WTC11 (cell line): ENCODE measurements at regions not wholly inside any gene's neighbourhood (a gene's known extent, or its start where the extent isn't known, plus 50 kb on each side); places are given as distances from the start of the nearest gene placed in this dataset.
"Not testable (repeated sequence)": the region's sequence is repeated elsewhere in the genome, so short reads cannot be mapped to it uniquely, and the experiment has no call there.

ENCODE experiments used
- ATAC-seq: fragments of 200-7000 bp; cut with Tn5 transposase; 2 replicates; pipeline ENCODE4 v1.10.0; 2021; ENCODE audit warnings: mild to moderate bottlenecking, moderate library complexity
- CTCF ChIA-PET: fragments of 300-600 bp; sonication (Branson Sonifier 250); formaldehyde crosslinking; loops from one replicate; lab custom pipeline; 2021; ENCODE audit warnings: antibody characterized with exemption; lab: Charles Lee
- POLR2A ChIA-PET: fragments of 350-600 bp; sonication (Branson Sonifier 250); formaldehyde crosslinking; loops from one replicate; lab custom pipeline; 2021; ENCODE audit warnings: antibody characterized with exemption; lab: Charles Lee
- DNase-seq: peaks from one replicate; pipeline ENCODE4 v3.0.0; 2021; ENCODE audit warnings: low spot score
- H3K27ac Mint-ChIP-seq: 2 replicates; pipeline ENCODE4 v1.8.0; 2021; ENCODE audit warnings: mixed read lengths
- H3K27me3 Mint-ChIP-seq: 2 replicates; pipeline ENCODE4 v1.8.0; 2021; ENCODE audit warnings: low read depth, mild to moderate bottlenecking, moderate library complexity, mixed read lengths
- H3K36me3 Mint-ChIP-seq: 2 replicates; pipeline ENCODE4 v1.8.0; 2021; ENCODE audit warnings: mixed read lengths
- H3K4me1 Mint-ChIP-seq: 2 replicates; pipeline ENCODE4 v1.8.0; 2022; ENCODE audit warnings: mixed read lengths
- H3K4me3 Mint-ChIP-seq: 2 replicates; pipeline ENCODE4 v1.8.0; 2021; ENCODE audit warnings: mild to moderate bottlenecking, moderate library complexity, mixed read lengths
- H3K9me3 Mint-ChIP-seq: 2 replicates; pipeline ENCODE4 v1.8.0; 2021; ENCODE audit warnings: mixed read lengths
- CBFB ChIP-seq: sonication (generic); formaldehyde crosslinking; IDR thresholded peaks from 2 replicates; pipeline ENCODE4 v1.8.1; 2022; ENCODE audit warnings: mild to moderate bottlenecking, low read depth, missing genetic modification reagents
- CDX4 ChIP-seq: fragments of 250-450 bp; sonication (Bioruptor Pico); IDR thresholded peaks from 2 replicates; pipeline ENCODE4 v1.9.0; 2021; ENCODE audit warnings: moderate library complexity, mild to moderate bottlenecking, inconsistent platforms, borderline replicate concordance
- ESRRA ChIP-seq: sonication (generic); formaldehyde crosslinking; IDR thresholded peaks from 2 replicates; pipeline ENCODE4 v1.8.1; 2022; ENCODE audit warnings: mild to moderate bottlenecking, missing genetic modification reagents, borderline replicate concordance
- ETV6 ChIP-seq: sonication (generic); formaldehyde crosslinking; IDR thresholded peaks from 2 replicates; pipeline ENCODE4 v1.8.1; 2022; ENCODE audit warnings: mild to moderate bottlenecking, missing genetic modification reagents
- NFATC4 ChIP-seq: fragments of 250-450 bp; sonication (Bioruptor Pico); IDR thresholded peaks from 2 replicates; pipeline ENCODE4 v1.9.0; 2021; ENCODE audit warnings: mild to moderate bottlenecking
- NFYB ChIP-seq: sonication (generic); formaldehyde crosslinking; conservative IDR thresholded peaks from 2 replicates; pipeline ENCODE4 v1.8.0; 2022; ENCODE audit warnings: low read depth, missing genetic modification reagents
- NR2C2 ChIP-seq: sonication (generic); formaldehyde crosslinking; IDR thresholded peaks from 2 replicates; pipeline ENCODE4 v1.8.0; 2022; ENCODE audit warnings: mild to moderate bottlenecking, missing genetic modification reagents
- SMAD3 ChIP-seq: sonication (generic); formaldehyde crosslinking; IDR thresholded peaks from 2 replicates; pipeline ENCODE4 v1.8.0; 2022; ENCODE audit warnings: missing genetic modification reagents, mild to moderate bottlenecking, borderline replicate concordance
- SMAD4 ChIP-seq: sonication (generic); formaldehyde crosslinking; IDR thresholded peaks from 2 replicates; pipeline ENCODE4 v1.8.0; 2022; ENCODE audit warnings: mild to moderate bottlenecking, missing genetic modification reagents
- SP1 ChIP-seq: sonication (generic); formaldehyde crosslinking; conservative IDR thresholded peaks from 2 replicates; pipeline ENCODE4 v1.8.1; 2022; ENCODE audit warnings: missing genetic modification reagents
- TEAD4 ChIP-seq: sonication (generic); formaldehyde crosslinking; IDR thresholded peaks from 2 replicates; pipeline ENCODE4 v1.8.0; 2022; ENCODE audit warnings: mild to moderate bottlenecking, missing genetic modification reagents
- TP53 ChIP-seq: sonication (generic); formaldehyde crosslinking; IDR thresholded peaks from 2 replicates; pipeline ENCODE4 v1.8.1; 2023; ENCODE audit warnings: mild to moderate bottlenecking, missing genetic modification reagents
- ZNF317 ChIP-seq: sonication (generic); formaldehyde crosslinking; IDR thresholded peaks from 2 replicates; pipeline ENCODE4 v1.8.1; 2023; ENCODE audit warnings: low read depth, mild to moderate bottlenecking, moderate library complexity, missing genetic modification reagents, borderline replicate concordance
- ZNF671 ChIP-seq: fragments of 250-450 bp; sonication (Bioruptor Pico); IDR thresholded peaks from 2 replicates; pipeline ENCODE4 v1.8.0; 2021; ENCODE audit warnings: mild to moderate bottlenecking
- TF ChIP-seq, protein P1 (sequence below): sonication (generic); formaldehyde crosslinking; IDR thresholded peaks from 2 replicates; pipeline ENCODE4 v1.8.1; 2022; ENCODE audit warnings: mild to moderate bottlenecking, moderate library complexity, missing genetic modification reagents
- TF ChIP-seq, protein P2 (sequence below): fragments of 250-450 bp; sonication (Bioruptor Pico); conservative IDR thresholded peaks from 2 replicates; pipeline ENCODE4 v1.9.0; 2021; ENCODE audit warnings: mild to moderate bottlenecking
- TF ChIP-seq, protein P3 (sequence below): sonication (generic); formaldehyde crosslinking; IDR thresholded peaks from 2 replicates; pipeline ENCODE4 v1.8.1; 2023; ENCODE audit warnings: mild to moderate bottlenecking, missing genetic modification reagents, moderate library complexity
- TF ChIP-seq, protein P4 (sequence below): sonication (generic); formaldehyde crosslinking; IDR thresholded peaks from 2 replicates; pipeline ENCODE4 v1.8.1; 2022; ENCODE audit warnings: mild to moderate bottlenecking, missing genetic modification reagents, moderate library complexity, borderline replicate concordance
- TF ChIP-seq, protein P5 (sequence below): sonication (generic); formaldehyde crosslinking; IDR thresholded peaks from 2 replicates; pipeline ENCODE4 v1.8.1; 2022; ENCODE audit warnings: low read depth, mild to moderate bottlenecking, moderate library complexity, missing genetic modification reagents, borderline replicate concordance
- TF ChIP-seq, protein P6 (sequence below): sonication (generic); formaldehyde crosslinking; IDR thresholded peaks from 2 replicates; pipeline ENCODE4 v1.8.0; 2022; ENCODE audit warnings: mild to moderate bottlenecking, missing genetic modification reagents

DNA sequence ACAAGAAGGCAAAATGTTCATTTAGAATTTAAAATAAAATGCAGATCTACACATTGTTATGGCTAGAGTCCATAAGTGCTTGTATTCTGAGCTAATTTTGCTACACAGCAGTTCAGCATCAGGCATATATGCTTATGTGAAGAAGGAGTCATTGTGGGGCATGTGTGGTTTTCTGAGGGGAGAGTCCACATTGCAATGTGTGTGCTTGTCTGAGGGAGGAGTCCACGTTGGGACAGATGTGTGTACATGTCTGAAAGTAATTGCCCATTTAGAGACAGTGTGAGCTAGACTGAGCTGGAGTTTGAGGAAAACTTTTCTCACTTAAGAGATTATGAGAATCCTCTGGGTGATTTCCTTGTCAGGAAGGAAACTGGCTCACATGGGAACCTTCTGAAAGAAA lies 767.9 kb downstream of the TMEM121 start:
- peaks cover 12% of the 10 kb centered on the region for H3K27me3 Mint-ChIP-seq
- no peak for TF ChIP-seq TEAD4 (CRISPR knock-in tag)
- no peak for TF ChIP-seq NFATC4 (CRISPR knock-in tag)
- TF ChIP-seq NR2C2 (CRISPR knock-in tag), result no peak
- no peak for TF ChIP-seq NFYB (CRISPR knock-in tag)
- TF ChIP-seq, protein P1, sequence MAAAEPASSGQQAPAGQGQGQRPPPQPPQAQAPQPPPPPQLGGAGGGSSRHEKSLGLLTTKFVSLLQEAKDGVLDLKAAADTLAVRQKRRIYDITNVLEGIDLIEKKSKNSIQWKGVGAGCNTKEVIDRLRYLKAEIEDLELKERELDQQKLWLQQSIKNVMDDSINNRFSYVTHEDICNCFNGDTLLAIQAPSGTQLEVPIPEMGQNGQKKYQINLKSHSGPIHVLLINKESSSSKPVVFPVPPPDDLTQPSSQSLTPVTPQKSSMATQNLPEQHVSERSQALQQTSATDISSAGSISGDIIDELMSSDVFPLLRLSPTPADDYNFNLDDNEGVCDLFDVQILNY, result no peak
- TF ChIP-seq, protein P2, sequence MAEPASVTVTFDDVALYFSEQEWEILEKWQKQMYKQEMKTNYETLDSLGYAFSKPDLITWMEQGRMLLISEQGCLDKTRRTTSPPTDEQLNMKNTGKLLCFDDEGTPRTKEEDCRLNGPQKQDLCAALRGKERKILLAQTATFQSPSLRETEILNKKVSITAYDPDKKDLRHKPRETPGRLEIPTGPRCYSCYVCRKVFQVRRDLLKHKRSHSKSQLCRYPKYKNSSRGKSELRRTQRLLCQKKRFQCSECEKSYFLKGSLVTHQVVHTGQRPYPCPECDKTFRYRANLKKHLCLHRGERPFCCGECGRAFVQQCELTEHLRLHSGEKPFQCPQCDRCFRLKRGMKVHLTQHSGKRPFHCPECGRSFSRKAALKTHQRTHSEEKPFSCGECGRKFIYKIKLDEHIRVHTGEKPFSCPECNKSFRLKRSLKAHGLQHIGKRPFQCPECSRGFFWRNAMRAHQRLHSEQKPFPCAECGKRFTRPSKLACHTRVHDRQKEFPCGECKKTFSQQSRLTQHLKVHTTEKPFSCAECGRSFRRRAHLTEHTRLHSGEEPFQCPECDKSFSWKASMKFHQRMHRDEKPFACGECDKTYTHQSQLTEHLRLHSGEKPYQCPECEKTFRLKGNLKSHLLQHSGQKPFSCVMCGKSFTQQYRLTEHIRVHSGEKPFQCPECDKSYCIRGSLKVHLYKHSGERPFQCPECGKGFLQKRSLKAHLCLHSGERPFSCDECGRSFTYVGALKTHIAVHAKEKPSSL (CRISPR knock-in tag), result no peak
- TF ChIP-seq SP1 (CRISPR knock-in tag), result no peak
- TF ChIP-seq ZNF317, result no peak
- TF ChIP-seq, all 79 proteins: peak for 0
- DNase-seq (no peak), ATAC-seq (no peak)
- peaks cover 81% of the 10 kb centered on the region for H3K9me3 Mint-ChIP-seq
- no peaks in the 10 kb centered on the region for H3K4me1 Mint-ChIP-seq
- H3K36me3 Mint-ChIP-seq, result peaks cover 65% of the 10 kb centered on the region
- CTCF ChIA-PET, result no interaction called here
- POLR2A ChIA-PET, result no interaction called here
- H3K27ac Mint-ChIP-seq, result no peak overlapping the region
- no peak overlapping the region for H3K4me3 Mint-ChIP-seq

- DNase-seq, H3K4me1 Mint-ChIP-seq, H3K4me3 Mint-ChIP-seq, H3K27ac Mint-ChIP-seq, ATAC-seq, POLR2A ChIA-PET, H3K27me3 Mint-ChIP-seq, CTCF ChIA-PET: not testable (repeated sequence)
- peaks cover 76% of the 10 kb centered on the region for H3K36me3 Mint-ChIP-seq
- H3K9me3 Mint-ChIP-seq, result peaks cover 90% of the 10 kb centered on the region
Observed at GRCh38 chr14:106300951-106301510, 774.6 kb downstream of the TMEM121 start.

DNA sequence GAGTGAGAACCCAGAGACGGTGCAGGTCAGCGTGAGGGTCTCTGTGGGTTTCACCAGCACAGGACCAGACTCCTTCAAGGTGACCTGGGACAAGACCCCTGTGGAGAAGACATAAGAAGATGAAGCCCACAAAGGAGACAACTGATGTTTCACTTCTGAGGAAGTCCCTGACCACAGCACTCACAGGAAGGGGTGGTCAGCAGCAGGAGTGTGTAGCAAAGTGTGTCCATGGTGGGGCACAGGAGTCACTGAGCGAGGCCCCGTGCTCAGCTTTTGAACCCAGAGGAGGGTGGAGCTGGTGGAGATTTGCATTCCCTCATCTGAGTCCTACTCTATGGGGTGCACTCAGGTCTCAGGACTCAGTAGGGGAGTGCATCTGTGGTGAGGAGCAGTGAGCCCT lies 775.2 kb downstream of the TMEM121 start:
- Mint-ChIP-seq H3K36me3 (peaks cover 80% of the 10 kb centered on the region), H3K9me3 (peaks cover 92% of the 10 kb centered on the region)
- DNase-seq, H3K27ac Mint-ChIP-seq, POLR2A ChIA-PET, H3K4me3 Mint-ChIP-seq, CTCF ChIA-PET, H3K4me1 Mint-ChIP-seq, ATAC-seq, H3K27me3 Mint-ChIP-seq: not testable (repeated sequence)

- peaks cover 78% of the 10 kb centered on the region for H3K36me3 Mint-ChIP-seq
- no peak overlapping the region for H3K27ac Mint-ChIP-seq
- H3K4me3 Mint-ChIP-seq, result no peak overlapping the region
- H3K27me3 Mint-ChIP-seq, result peaks cover 7% of the 10 kb centered on the region
- H3K4me1 Mint-ChIP-seq, result no peaks in the 10 kb centered on the region
- ATAC-seq, result no peak
- ChIA-PET CTCF (no interaction called here), POLR2A (no interaction called here)
- H3K9me3 Mint-ChIP-seq, result peaks cover 88% of the 10 kb centered on the region
- no peak for DNase-seq
- TF ChIP-seq ETV6 (CRISPR knock-in tag), result no peak
- TF ChIP-seq, protein P3, sequence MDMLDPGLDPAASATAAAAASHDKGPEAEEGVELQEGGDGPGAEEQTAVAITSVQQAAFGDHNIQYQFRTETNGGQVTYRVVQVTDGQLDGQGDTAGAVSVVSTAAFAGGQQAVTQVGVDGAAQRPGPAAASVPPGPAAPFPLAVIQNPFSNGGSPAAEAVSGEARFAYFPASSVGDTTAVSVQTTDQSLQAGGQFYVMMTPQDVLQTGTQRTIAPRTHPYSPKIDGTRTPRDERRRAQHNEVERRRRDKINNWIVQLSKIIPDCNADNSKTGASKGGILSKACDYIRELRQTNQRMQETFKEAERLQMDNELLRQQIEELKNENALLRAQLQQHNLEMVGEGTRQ (CRISPR knock-in tag), result no peak
- TF ChIP-seq SMAD4 (CRISPR knock-in tag), result no peak
- TF ChIP-seq, protein P4, sequence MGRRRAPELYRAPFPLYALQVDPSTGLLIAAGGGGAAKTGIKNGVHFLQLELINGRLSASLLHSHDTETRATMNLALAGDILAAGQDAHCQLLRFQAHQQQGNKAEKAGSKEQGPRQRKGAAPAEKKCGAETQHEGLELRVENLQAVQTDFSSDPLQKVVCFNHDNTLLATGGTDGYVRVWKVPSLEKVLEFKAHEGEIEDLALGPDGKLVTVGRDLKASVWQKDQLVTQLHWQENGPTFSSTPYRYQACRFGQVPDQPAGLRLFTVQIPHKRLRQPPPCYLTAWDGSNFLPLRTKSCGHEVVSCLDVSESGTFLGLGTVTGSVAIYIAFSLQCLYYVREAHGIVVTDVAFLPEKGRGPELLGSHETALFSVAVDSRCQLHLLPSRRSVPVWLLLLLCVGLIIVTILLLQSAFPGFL (CRISPR knock-in tag), result no peak
- TF ChIP-seq NR2C2 (CRISPR knock-in tag), result no peak
- no peak for TF ChIP-seq ESRRA (CRISPR knock-in tag)
- no peak for TF ChIP-seq CBFB (CRISPR knock-in tag)
- TF ChIP-seq SMAD3 (CRISPR knock-in tag), result no peak
- TF ChIP-seq TP53 (CRISPR knock-in tag), result no peak
- TF ChIP-seq, protein P5, sequence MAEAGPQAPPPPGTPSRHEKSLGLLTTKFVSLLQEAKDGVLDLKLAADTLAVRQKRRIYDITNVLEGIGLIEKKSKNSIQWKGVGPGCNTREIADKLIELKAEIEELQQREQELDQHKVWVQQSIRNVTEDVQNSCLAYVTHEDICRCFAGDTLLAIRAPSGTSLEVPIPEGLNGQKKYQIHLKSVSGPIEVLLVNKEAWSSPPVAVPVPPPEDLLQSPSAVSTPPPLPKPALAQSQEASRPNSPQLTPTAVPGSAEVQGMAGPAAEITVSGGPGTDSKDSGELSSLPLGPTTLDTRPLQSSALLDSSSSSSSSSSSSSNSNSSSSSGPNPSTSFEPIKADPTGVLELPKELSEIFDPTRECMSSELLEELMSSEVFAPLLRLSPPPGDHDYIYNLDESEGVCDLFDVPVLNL (CRISPR knock-in tag), result no peak
- TF ChIP-seq, protein P6, sequence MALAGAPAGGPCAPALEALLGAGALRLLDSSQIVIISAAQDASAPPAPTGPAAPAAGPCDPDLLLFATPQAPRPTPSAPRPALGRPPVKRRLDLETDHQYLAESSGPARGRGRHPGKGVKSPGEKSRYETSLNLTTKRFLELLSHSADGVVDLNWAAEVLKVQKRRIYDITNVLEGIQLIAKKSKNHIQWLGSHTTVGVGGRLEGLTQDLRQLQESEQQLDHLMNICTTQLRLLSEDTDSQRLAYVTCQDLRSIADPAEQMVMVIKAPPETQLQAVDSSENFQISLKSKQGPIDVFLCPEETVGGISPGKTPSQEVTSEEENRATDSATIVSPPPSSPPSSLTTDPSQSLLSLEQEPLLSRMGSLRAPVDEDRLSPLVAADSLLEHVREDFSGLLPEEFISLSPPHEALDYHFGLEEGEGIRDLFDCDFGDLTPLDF, result no peak
- TF ChIP-seq CDX4 (CRISPR knock-in tag), result no peak
- TF ChIP-seq, protein P1, result no peak
- no peak for TF ChIP-seq ZNF671 (CRISPR knock-in tag)
Observed at GRCh38 chr14:106302661-106303060, 776.3 kb downstream of the TMEM121 start.
